Glutamatergic neuron (in vitro differentiated cells): ENCODE measurements at regions not wholly inside any gene's neighbourhood (a gene's known extent, or its start where the extent isn't known, plus 50 kb on each side); places are given as distances from the start of the nearest gene placed in this dataset.

Experiments
- DNase-seq: peaks from one replicate; pipeline ENCODE4 v3.0.0; 2022
- H3K27ac Mint-ChIP-seq: one replicate; pipeline ENCODE4 v1.8.0; 2020; ENCODE audit warnings: mild to moderate bottlenecking, mixed read lengths, inconsistent platforms; ENCODE audit not compliant: unreplicated experiment
- H3K27me3 Mint-ChIP-seq: one replicate; pipeline ENCODE4 v1.8.0; 2020; ENCODE audit warnings: mild to moderate bottlenecking, moderate library complexity, mixed read lengths, inconsistent platforms; ENCODE audit not compliant: unreplicated experiment
- H3K36me3 Mint-ChIP-seq: one replicate; pipeline ENCODE4 v1.8.0; 2020; ENCODE audit warnings: mild to moderate bottlenecking, mixed read lengths, inconsistent platforms; ENCODE audit not compliant: unreplicated experiment
- H3K4me1 Mint-ChIP-seq: one replicate; pipeline ENCODE4 v1.8.0; 2020; ENCODE audit warnings: mild to moderate bottlenecking, low read depth, mixed read lengths, inconsistent platforms; ENCODE audit not compliant: unreplicated experiment
- H3K4me3 Mint-ChIP-seq: one replicate; pipeline ENCODE4 v1.8.0; 2020; ENCODE audit warnings: mild to moderate bottlenecking, mixed read lengths, inconsistent platforms; ENCODE audit not compliant: unreplicated experiment
- H3K9me3 Mint-ChIP-seq: one replicate; pipeline ENCODE4 v1.8.0; 2020; ENCODE audit warnings: mild to moderate bottlenecking, moderate library complexity, mixed read lengths, inconsistent platforms; ENCODE audit not compliant: unreplicated experiment
- CTCF ChIP-seq: fragments of 200-600 bp; sonication (generic); IDR thresholded peaks from one replicate; pipeline ENCODE4 v1.5.0; 2021; ENCODE audit not compliant: partially characterized antibody, unreplicated experiment

- Mint-ChIP-seq H3K4me3 (no peak overlapping the region), H3K36me3 (no peaks in the 10 kb centered on the region)
Measured at GRCh38 chr9:86764221-86764624, 183.1 kb downstream of the GAS1 start.

DNA sequence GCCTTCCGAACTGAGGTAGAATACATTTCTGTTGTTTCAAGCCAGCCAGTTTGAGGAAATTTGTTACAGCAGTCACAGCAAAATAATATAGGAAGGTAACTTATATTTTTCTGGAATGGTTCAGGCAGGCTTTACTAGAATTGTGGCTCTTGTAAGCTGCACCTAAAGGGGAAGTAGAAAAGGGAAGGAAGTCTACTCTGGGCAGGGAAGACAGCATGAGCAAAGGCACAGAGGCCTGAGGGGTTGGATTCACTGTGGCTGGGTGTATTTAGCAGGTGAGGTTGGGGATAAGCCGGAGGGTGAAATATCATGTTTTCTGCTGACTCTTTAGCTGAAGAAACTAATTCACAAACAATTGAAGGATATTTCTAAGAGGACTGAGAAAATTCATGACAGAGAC, 183.5 kb downstream of the GAS1 start:
- no peak for TF ChIP-seq CTCF
- Mint-ChIP-seq H3K9me3 (peaks cover 2% of the 10 kb centered on the region), H3K36me3 (no peaks in the 10 kb centered on the region), H3K4me1 (no peaks in the 10 kb centered on the region), H3K27me3 (no peaks in the 10 kb centered on the region), H3K4me3 (no peak overlapping the region), H3K27ac (no peak overlapping the region)
- DNase-seq, result no peak

More at GRCh38 chr9:86764221-86764624, 183.1 kb downstream of the GAS1 start:
- DNase-seq, result no peak
- Mint-ChIP-seq H3K9me3 (peaks cover under 1% of the 10 kb centered on the region), H3K27me3 (no peaks in the 10 kb centered on the region), H3K27ac (no peak overlapping the region), H3K4me1 (no peaks in the 10 kb centered on the region)
- no peak for TF ChIP-seq CTCF

DNA sequence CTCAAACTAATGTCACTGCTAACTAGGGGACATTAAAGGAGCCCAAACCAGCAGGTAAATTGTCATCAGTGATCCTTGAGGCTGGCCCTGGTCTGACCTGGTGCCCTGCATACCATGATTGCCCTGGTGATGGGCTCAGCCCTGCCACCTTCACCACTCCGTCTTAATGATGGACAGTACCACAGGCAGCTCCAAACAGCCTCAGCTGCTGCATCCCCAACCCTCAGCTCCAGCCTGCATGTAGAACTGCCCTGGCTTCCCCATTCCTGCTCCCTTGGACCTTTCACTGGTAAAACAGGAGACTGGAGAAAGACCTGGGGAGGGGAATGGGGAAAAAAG, 190.0 kb downstream of the GAS1 start:
- no peak overlapping the region for H3K27ac Mint-ChIP-seq
- DNase-seq, result no peak
- no peaks in the 10 kb centered on the region for H3K4me1 Mint-ChIP-seq
- H3K27me3 Mint-ChIP-seq, result no peaks in the 10 kb centered on the region
- TF ChIP-seq CTCF, result no peak
- no peak overlapping the region for H3K4me3 Mint-ChIP-seq
- peaks cover 2% of the 10 kb centered on the region for H3K9me3 Mint-ChIP-seq
- H3K36me3 Mint-ChIP-seq, result no peaks in the 10 kb centered on the region

DNA sequence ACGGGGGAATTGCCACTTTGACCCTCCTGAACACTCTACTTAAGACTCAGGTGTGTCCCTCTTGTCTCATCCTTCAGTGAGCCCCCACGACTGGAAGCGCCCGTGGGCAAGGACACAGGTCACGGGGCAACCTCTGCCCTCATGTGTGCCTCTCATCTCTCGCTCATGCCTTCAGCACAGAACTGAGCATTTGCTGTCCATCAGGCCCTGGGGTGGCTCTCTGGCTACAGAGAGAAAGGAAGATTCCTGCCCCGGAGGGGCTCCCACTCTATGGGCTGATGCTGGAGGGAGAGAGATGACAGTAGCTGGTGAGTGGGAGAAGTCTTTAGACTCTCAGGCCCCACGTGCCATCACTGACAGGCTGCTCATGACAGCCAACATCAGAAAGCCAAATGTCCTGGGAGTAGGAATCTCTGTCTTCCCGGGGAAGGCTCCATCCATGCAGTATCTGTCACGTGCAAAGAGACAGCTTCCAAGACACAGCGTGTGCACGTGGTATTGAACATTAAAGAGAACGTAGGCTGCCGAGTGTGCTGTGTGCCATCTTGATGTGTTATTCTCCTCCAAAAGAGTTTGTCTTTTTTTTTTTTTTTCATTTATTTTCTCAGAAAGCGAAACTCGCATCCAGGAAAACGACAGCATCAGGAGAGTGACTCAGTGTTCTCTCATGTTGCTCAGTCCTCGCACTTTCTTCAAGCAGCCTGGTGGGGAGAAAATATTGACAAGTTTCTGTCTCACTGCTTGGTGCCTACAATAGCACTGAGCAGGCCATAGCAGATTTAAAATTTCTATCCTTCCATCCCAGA, 190.5 kb downstream of the GAS1 start:
- H3K36me3 Mint-ChIP-seq, result no peaks in the 10 kb centered on the region

More for the DNA sequence above, 190.5 kb downstream of the GAS1 start:
- no peak overlapping the region for H3K27ac Mint-ChIP-seq
- H3K4me3 Mint-ChIP-seq, result no peak overlapping the region
- H3K9me3 Mint-ChIP-seq, result peaks cover 2% of the 10 kb centered on the region
- TF ChIP-seq CTCF, result no peak
- no peaks in the 10 kb centered on the region for H3K4me1 Mint-ChIP-seq
- DNase-seq, result no peak
- no peaks in the 10 kb centered on the region for H3K27me3 Mint-ChIP-seq
